ENCODE measurements at regions not wholly inside any gene's neighbourhood (a gene's known extent, or its start where the extent isn't known, plus 50 kb on each side); places are given as distances from the start of the nearest gene placed in this dataset.

GRCh38 chr2:240208096-240208495 is 67.6 kb upstream of the OTOS start:
- 87 to 90% methylated on average over 2 of the region's 2 CpGs for WGBS, 2 donors
- TF ChIP-seq CTCF (IDR thresholded peaks at IDR 0.05), result no peak
- Histone ChIP-seq H3K27me3 (no peaks in the 10 kb centered on the region), H3K9me3 (no peaks in the 10 kb centered on the region), H3K36me3 (no peaks in the 10 kb centered on the region), H3K4me3 (no peak overlapping the region), H3K27ac (no peak overlapping the region), H3K4me1 (no peaks in the 10 kb centered on the region)
- intact Hi-C loops (cut with DNase I), result no loop called here
- ATAC-seq (no peak), DNase-seq (peak in 1 of 6 donors; percentile 22), FAIRE-seq (no peak)

- ATAC-seq, result no peak
- intact Hi-C loops (cut with DNase I), result no loop called here
- no peak overlapping the region for H3K27ac ChIP-seq
- no peaks in the 10 kb centered on the region for H3K9me3 ChIP-seq
- no peaks in the 10 kb centered on the region for H3K36me3 ChIP-seq
- H3K4me3 ChIP-seq, result no peak overlapping the region
- no peak for FAIRE-seq
- DNase-seq, result peak in 1 of 6 donors; percentile 44
- H3K27me3 ChIP-seq, result no peaks in the 10 kb centered on the region
- no peaks in the 10 kb centered on the region for H3K4me1 ChIP-seq
- 81 to 87% methylated on average over 14 of the region's 14 CpGs for WGBS, 2 donors
- TF ChIP-seq CTCF (IDR thresholded peaks at IDR 0.05), result no peak
Measured at GRCh38 chr2:240208631-240209211, 68.3 kb upstream of the OTOS start.

- ATAC-seq, result no peak
- H3K27me3 ChIP-seq, result no peaks in the 10 kb centered on the region
Measured at GRCh38 chr2:240209493-240209892, 69.0 kb upstream of the OTOS start.

GRCh38 chr2:240210198-240210965 is 69.9 kb upstream of the OTOS start:
- DNase-seq (peak in 1 of 6 donors; percentile 17), FAIRE-seq (no peak), ATAC-seq (no peak)
- no peaks in the 10 kb centered on the region for H3K9me3 ChIP-seq
- no peak overlapping the region for H3K4me3 ChIP-seq
- H3K27me3 ChIP-seq, result no peaks in the 10 kb centered on the region
- no peaks in the 10 kb centered on the region for H3K4me1 ChIP-seq
- WGBS, 2 donors, result 70 to 79% methylated on average over 22 of the region's 22 CpGs
- no peaks in the 10 kb centered on the region for H3K36me3 ChIP-seq
- no peak overlapping the region for H3K27ac ChIP-seq
- no peak for TF ChIP-seq CTCF (IDR thresholded peaks at IDR 0.05)
- intact Hi-C loops (cut with DNase I), result no loop called here

More at GRCh38 chr2:240209493-240209892, 69.0 kb upstream of the OTOS start:
- Histone ChIP-seq H3K36me3 (no peaks in the 10 kb centered on the region), H3K27ac (no peak overlapping the region), H3K9me3 (no peaks in the 10 kb centered on the region), H3K4me3 (no peak overlapping the region), H3K4me1 (no peaks in the 10 kb centered on the region)
- intact Hi-C loops (cut with DNase I), result no loop called here
- TF ChIP-seq CTCF (IDR thresholded peaks at IDR 0.05), result no peak
- 66 to 83% methylated on average over 9 of the region's 9 CpGs for WGBS, 2 donors
- no peak for FAIRE-seq
- DNase-seq, result no peak

- Histone ChIP-seq H3K36me3 (no peaks in the 10 kb centered on the region), H3K4me3 (no peak overlapping the region), H3K27ac (no peak overlapping the region), H3K27me3 (no peaks in the 10 kb centered on the region), H3K4me1 (no peaks in the 10 kb centered on the region), H3K9me3 (no peaks in the 10 kb centered on the region)
- TF ChIP-seq CTCF (IDR thresholded peaks at IDR 0.05), result no peak
- no peak for ATAC-seq
- 73 to 79% methylated on average over 8 of the region's 8 CpGs for WGBS, 2 donors
- intact Hi-C loops (cut with DNase I), result no loop called here
- DNase-seq, result no peak
- no peak for FAIRE-seq
Measured at GRCh38 chr2:240211096-240211495, 70.6 kb upstream of the OTOS start.

Data from pancreas (tissue), 10 donors.